Activated CD8-positive, alpha-beta T cell treated with anti-CD3 and anti-CD28 coated beads for 36 hours (primary cell): ENCODE measurements at regions not wholly inside any gene's neighbourhood (a gene's known extent, or its start where the extent isn't known, plus 50 kb on each side); places are given as distances from the start of the nearest gene placed in this dataset.
"Not testable (repeated sequence)": the region's sequence is repeated elsewhere in the genome, so short reads cannot be mapped to it uniquely, and the experiment has no call there.

ENCODE experiments used
- ATAC-seq: fragments of 200-7000 bp; cut with Tn5 transposase; one replicate; pipeline ENCODE4 v1.10.0; 2021; ENCODE audit warnings: mild to moderate bottlenecking, moderate library complexity
- CTCF ChIA-PET: fragments of 350-600 bp; sonication (Branson Sonifier 250); formaldehyde crosslinking; loops from one replicate; lab custom pipeline; 2021; ENCODE audit warnings: antibody characterized with exemption; lab: Charles Lee
- POLR2A ChIA-PET: fragments of 350-600 bp; sonication (Branson Sonifier 250); formaldehyde crosslinking; loops from one replicate; lab custom pipeline; 2021; ENCODE audit warnings: antibody characterized with exemption; lab: Charles Lee
- DNase-seq: peaks from one replicate; pipeline ENCODE4 v3.0.0-alpha.2; 2020
- H3K27ac Mint-ChIP-seq: one replicate; pipeline ENCODE4 v1.8.0; 2021; ENCODE audit warnings: mild to moderate bottlenecking, mixed read lengths
- H3K27me3 Mint-ChIP-seq: one replicate; pipeline ENCODE4 v1.8.0; 2021; ENCODE audit warnings: mixed read lengths
- H3K36me3 Mint-ChIP-seq: one replicate; pipeline ENCODE4 v1.8.0; 2021; ENCODE audit warnings: low read depth, mixed read lengths
- H3K4me1 Mint-ChIP-seq: one replicate; pipeline ENCODE4 v1.8.0; 2021; ENCODE audit warnings: low read depth, mixed read lengths
- H3K4me3 Mint-ChIP-seq: one replicate; pipeline ENCODE4 v1.8.0; 2021; ENCODE audit warnings: mild to moderate bottlenecking, moderate library complexity, mixed read lengths
- H3K9me3 Mint-ChIP-seq: one replicate; pipeline ENCODE4 v1.8.0; 2021; ENCODE audit warnings: mixed read lengths
- intact Hi-C: fragments of 100-400 bp; cut with micrococcal nuclease; formaldehyde crosslinking; loops from one replicate; pipeline ENCODE4 v1.10.0; 2022

- H3K27me3 Mint-ChIP-seq, intact Hi-C loops, DNase-seq, POLR2A ChIA-PET, H3K9me3 Mint-ChIP-seq, H3K4me3 Mint-ChIP-seq, H3K27ac Mint-ChIP-seq, H3K36me3 Mint-ChIP-seq, H3K4me1 Mint-ChIP-seq, ATAC-seq, CTCF ChIA-PET: not testable (repeated sequence)
These were observed 294.7 kb upstream of the TEKT4 start for GRCh38 chr2:94576486-94576885.

- H3K27me3 Mint-ChIP-seq, H3K4me3 Mint-ChIP-seq, DNase-seq, ATAC-seq, CTCF ChIA-PET, H3K9me3 Mint-ChIP-seq, H3K4me1 Mint-ChIP-seq, intact Hi-C loops, H3K36me3 Mint-ChIP-seq, POLR2A ChIA-PET, H3K27ac Mint-ChIP-seq: not testable (repeated sequence)
These were observed 294.1 kb upstream of the TEKT4 start for GRCh38 chr2:94577160-94577559.

- H3K36me3 Mint-ChIP-seq, intact Hi-C loops, CTCF ChIA-PET: not testable (repeated sequence)
These were observed 292.0 kb upstream of the TEKT4 start for GRCh38 chr2:94579221-94579620.

GRCh38 chr2:94583081-94583723 is 288.0 kb upstream of the TEKT4 start:
- H3K9me3 Mint-ChIP-seq, H3K36me3 Mint-ChIP-seq, H3K4me3 Mint-ChIP-seq, H3K27ac Mint-ChIP-seq, POLR2A ChIA-PET, intact Hi-C loops, H3K27me3 Mint-ChIP-seq, ATAC-seq, CTCF ChIA-PET, H3K4me1 Mint-ChIP-seq: not testable (repeated sequence)
- DNase-seq: peak; percentile 4

More at GRCh38 chr2:94579221-94579620, 292.0 kb upstream of the TEKT4 start:
- H3K27ac Mint-ChIP-seq, H3K9me3 Mint-ChIP-seq, DNase-seq, POLR2A ChIA-PET, ATAC-seq, H3K27me3 Mint-ChIP-seq, H3K4me3 Mint-ChIP-seq, H3K4me1 Mint-ChIP-seq: not testable (repeated sequence)

DNA sequence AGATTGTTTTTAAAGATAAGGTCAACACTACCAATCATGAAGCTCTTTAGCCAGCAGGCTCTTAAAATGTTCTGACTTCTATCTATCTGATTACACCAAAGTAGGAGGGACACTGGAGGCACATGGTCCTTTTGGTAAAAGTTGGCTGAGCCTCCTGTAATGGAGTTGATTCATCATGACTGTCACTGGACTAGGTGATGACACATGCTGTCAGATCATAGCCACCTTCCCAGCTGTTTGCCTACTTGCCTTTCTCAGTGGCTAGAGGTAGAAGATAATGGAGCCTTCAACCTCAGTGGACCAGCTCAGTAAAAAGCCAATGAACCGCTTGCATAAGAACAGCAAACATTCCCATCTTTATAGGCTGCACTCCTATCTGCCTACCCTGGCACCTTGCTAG is 286.7 kb upstream of the TEKT4 start:
- DNase-seq, H3K36me3 Mint-ChIP-seq, H3K4me3 Mint-ChIP-seq, H3K27me3 Mint-ChIP-seq, H3K4me1 Mint-ChIP-seq, H3K27ac Mint-ChIP-seq, POLR2A ChIA-PET, ATAC-seq, H3K9me3 Mint-ChIP-seq, intact Hi-C loops, CTCF ChIA-PET: not testable (repeated sequence)

- POLR2A ChIA-PET, H3K27ac Mint-ChIP-seq, H3K4me3 Mint-ChIP-seq, H3K4me1 Mint-ChIP-seq, CTCF ChIA-PET, intact Hi-C loops, H3K36me3 Mint-ChIP-seq, H3K9me3 Mint-ChIP-seq, H3K27me3 Mint-ChIP-seq, ATAC-seq: not testable (repeated sequence)
- peak; percentile 21 for DNase-seq
These were observed 284.9 kb upstream of the TEKT4 start for GRCh38 chr2:94586032-94586982.

GRCh38 chr2:94587042-94587441 is 284.2 kb upstream of the TEKT4 start:
- H3K36me3 Mint-ChIP-seq, H3K27me3 Mint-ChIP-seq, ATAC-seq, intact Hi-C loops, POLR2A ChIA-PET, CTCF ChIA-PET, H3K4me1 Mint-ChIP-seq, DNase-seq, H3K4me3 Mint-ChIP-seq, H3K9me3 Mint-ChIP-seq, H3K27ac Mint-ChIP-seq: not testable (repeated sequence)

DNA sequence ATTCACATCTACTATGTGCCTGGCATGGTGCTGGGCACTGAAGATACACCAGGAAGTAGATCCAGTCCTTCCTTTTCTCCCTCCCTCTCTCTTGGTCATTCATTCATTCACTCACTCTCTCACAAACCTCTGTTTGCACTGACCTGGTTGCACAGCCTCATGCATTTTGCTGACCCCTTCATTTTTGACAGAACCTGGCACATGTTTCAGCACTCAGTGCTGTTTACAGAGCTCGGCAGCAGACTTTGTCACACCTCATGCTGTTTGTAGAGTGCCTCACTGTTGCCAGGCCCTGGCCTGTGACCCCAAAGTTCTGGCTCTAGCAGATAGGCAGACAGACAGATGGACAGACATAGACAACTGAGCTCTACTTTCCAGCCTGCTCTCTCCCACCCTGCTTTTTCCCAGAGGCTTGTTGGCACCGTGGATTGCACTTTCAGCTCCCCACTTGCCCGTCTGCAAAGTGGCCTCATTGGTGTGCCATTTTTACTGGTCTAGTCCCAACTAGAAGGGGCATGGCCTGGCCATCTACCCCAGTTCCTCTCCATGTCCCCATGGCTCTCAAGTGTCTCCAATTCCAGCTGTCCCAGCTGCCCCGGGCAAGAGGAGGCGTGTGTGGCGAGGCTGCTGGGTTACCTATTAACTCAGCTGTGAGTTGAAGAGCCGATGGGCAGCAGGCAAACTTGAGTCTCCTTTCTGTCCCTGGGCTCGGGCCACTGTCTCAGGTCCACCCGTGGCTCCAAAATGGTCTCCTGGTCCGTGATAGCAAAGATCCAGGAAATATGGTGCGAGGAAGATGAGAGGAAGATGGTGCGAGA is 277.0 kb upstream of the TEKT4 start:
- H3K4me1 Mint-ChIP-seq, H3K4me3 Mint-ChIP-seq, DNase-seq, H3K9me3 Mint-ChIP-seq, H3K27me3 Mint-ChIP-seq, H3K27ac Mint-ChIP-seq, intact Hi-C loops, ATAC-seq, H3K36me3 Mint-ChIP-seq, POLR2A ChIA-PET, CTCF ChIA-PET: not testable (repeated sequence)

- intact Hi-C loops, H3K9me3 Mint-ChIP-seq, CTCF ChIA-PET, H3K36me3 Mint-ChIP-seq, DNase-seq, H3K27me3 Mint-ChIP-seq, H3K27ac Mint-ChIP-seq, POLR2A ChIA-PET, H3K4me1 Mint-ChIP-seq, ATAC-seq, H3K4me3 Mint-ChIP-seq: not testable (repeated sequence)
These were observed 275.3 kb upstream of the TEKT4 start for GRCh38 chr2:94595956-94596355.

DNA sequence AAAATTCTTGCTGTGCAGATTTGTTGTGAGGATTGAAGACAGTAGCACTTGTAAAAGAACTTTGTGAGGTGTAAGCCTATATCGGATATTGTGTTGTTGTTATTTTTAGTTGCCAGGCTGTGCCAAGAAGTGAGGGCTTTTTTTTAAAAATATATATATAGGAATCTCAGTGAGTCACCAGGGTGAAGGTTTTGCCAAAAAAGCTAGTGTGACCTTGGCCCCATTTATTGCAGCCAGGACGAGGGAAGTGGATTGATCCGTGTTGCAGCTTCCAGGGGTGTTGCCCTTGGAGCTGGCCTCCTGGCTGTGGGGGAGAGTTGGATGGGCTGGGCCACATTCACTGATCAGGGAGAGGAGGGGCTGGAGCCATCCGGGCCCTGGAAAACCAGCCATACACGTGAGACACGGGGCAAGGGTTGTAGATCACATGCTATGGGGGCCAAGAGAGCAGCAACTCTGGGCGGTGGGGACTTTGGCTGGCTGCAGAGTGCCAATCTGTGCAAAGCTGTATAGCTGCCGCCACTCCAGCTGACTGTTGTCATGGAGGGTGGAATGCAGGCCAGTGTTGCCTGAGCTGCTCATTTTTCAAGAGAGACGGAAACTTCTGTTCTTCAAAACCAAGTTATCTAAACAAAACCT is 273.0 kb upstream of the TEKT4 start:
- intact Hi-C loops, H3K4me1 Mint-ChIP-seq, H3K4me3 Mint-ChIP-seq, CTCF ChIA-PET, H3K9me3 Mint-ChIP-seq, H3K36me3 Mint-ChIP-seq, ATAC-seq, H3K27ac Mint-ChIP-seq, H3K27me3 Mint-ChIP-seq, POLR2A ChIA-PET, DNase-seq: not testable (repeated sequence)

GRCh38 chr2:94600929-94601328 is 270.3 kb upstream of the TEKT4 start:
- intact Hi-C loops, H3K4me3 Mint-ChIP-seq, H3K27me3 Mint-ChIP-seq, ATAC-seq, DNase-seq, H3K9me3 Mint-ChIP-seq, H3K27ac Mint-ChIP-seq, CTCF ChIA-PET, POLR2A ChIA-PET, H3K36me3 Mint-ChIP-seq, H3K4me1 Mint-ChIP-seq: not testable (repeated sequence)
